Right ventricle myocardium inferior (tissue), 1 donor: ENCODE measurements at regions not wholly inside any gene's neighbourhood (a gene's known extent, or its start where the extent isn't known, plus 50 kb on each side); places are given as distances from the start of the nearest gene placed in this dataset.

ENCODE experiments used
- ATAC-seq: fragments of 200-7000 bp; cut with Tn5 transposase; one replicate; pipeline ENCODE4 v1.9.1; 2020; ENCODE audit warnings: mild to moderate bottlenecking, moderate library complexity
- DNase-seq: peaks from one replicate; pipeline ENCODE4 v3.0.0; 2021; ENCODE audit errors: missing footprints
- intact Hi-C: fragments of 100-400 bp; cut with DNase I; formaldehyde crosslinking; loops from one replicate; pipeline ENCODE4 v1.11.0; 2022
- donor health status: DM: no; HTN: yes; CAD: no; lungs with severe emphysema.

- ATAC-seq (no peak), DNase-seq (no peak)
- intact Hi-C loops = no loop called here
These were observed 732.0 kb upstream of the ADGRL2 start for GRCh38 chr1:81068726-81069125.

- ATAC-seq = no peak
- no peak for DNase-seq
- intact Hi-C loops = no loop called here
These were observed 746.9 kb upstream of the ADGRL2 start for GRCh38 chr1:81053826-81054225.

- intact Hi-C loops = no loop called here
- no peak for ATAC-seq
- no peak for DNase-seq
These were observed 748.6 kb upstream of the ADGRL2 start for GRCh38 chr1:81052162-81052561.

- no peak for DNase-seq
- intact Hi-C loops = no loop called here
- no peak for ATAC-seq
These were observed 750.3 kb upstream of the ADGRL2 start for GRCh38 chr1:81050390-81050789.

GRCh38 chr1:81044708-81045107 lies 756.0 kb upstream of the ADGRL2 start:
- no peak for DNase-seq
- intact Hi-C loops = no loop called here
- peak; percentile 57 for ATAC-seq

GRCh38 chr1:81042225-81042624 lies 758.5 kb upstream of the ADGRL2 start:
- ATAC-seq = no peak
- DNase-seq = no peak
- intact Hi-C loops = no loop called here

- intact Hi-C loops = no loop called here
- ATAC-seq (no peak), DNase-seq (no peak)
These were observed 766.4 kb upstream of the ADGRL2 start for GRCh38 chr1:81034291-81034690.

- intact Hi-C loops = no loop called here
- ATAC-seq (no peak), DNase-seq (no peak)
These were observed 767.7 kb upstream of the ADGRL2 start for GRCh38 chr1:81032973-81033425.

GRCh38 chr1:81032374-81032773 lies 768.4 kb upstream of the ADGRL2 start:
- intact Hi-C loops = no loop called here
- ATAC-seq (no peak), DNase-seq (no peak)

- DNase-seq (no peak), ATAC-seq (no peak)
- intact Hi-C loops = no loop called here
These were observed 770.3 kb upstream of the ADGRL2 start for GRCh38 chr1:81030441-81030840.

GRCh38 chr1:81029266-81029665 lies 771.5 kb upstream of the ADGRL2 start:
- no peak for DNase-seq
- intact Hi-C loops = no loop called here
- no peak for ATAC-seq

- ATAC-seq (no peak), DNase-seq (no peak)
- intact Hi-C loops = no loop called here
These were observed 777.5 kb upstream of the ADGRL2 start for GRCh38 chr1:81023187-81023724.

- intact Hi-C loops = no loop called here
- DNase-seq (no peak), ATAC-seq (no peak)
These were observed 779.6 kb upstream of the ADGRL2 start for GRCh38 chr1:81021134-81021533.

GRCh38 chr1:81020506-81020905 lies 780.2 kb upstream of the ADGRL2 start:
- no peak for DNase-seq
- intact Hi-C loops = no loop called here
- ATAC-seq = no peak

GRCh38 chr1:81010126-81010525 lies 790.6 kb upstream of the ADGRL2 start:
- DNase-seq (no peak), ATAC-seq (no peak)
- intact Hi-C loops = no loop called here

- intact Hi-C loops = no loop called here
- DNase-seq = no peak
- ATAC-seq = no peak
These were observed 792.4 kb upstream of the ADGRL2 start for GRCh38 chr1:81008293-81008692.

GRCh38 chr1:81007024-81007423 lies 793.7 kb upstream of the ADGRL2 start:
- DNase-seq (no peak), ATAC-seq (no peak)
- intact Hi-C loops = no loop called here

- intact Hi-C loops = no loop called here
- ATAC-seq (no peak), DNase-seq (no peak)
These were observed 794.2 kb upstream of the ADGRL2 start for GRCh38 chr1:81006502-81006901.

- ATAC-seq (peak; percentile 82), DNase-seq (peak; percentile 54)
- intact Hi-C loops = no loop called here
These were observed 796.7 kb upstream of the ADGRL2 start for GRCh38 chr1:81004011-81004410.

- ATAC-seq (no peak), DNase-seq (no peak)
- intact Hi-C loops = no loop called here
These were observed 805.8 kb upstream of the ADGRL2 start for GRCh38 chr1:80994934-80995333.

GRCh38 chr1:80994038-80994437 lies 806.7 kb upstream of the ADGRL2 start:
- DNase-seq (no peak), ATAC-seq (no peak)
- intact Hi-C loops = no loop called here
